ENCODE measurements at regions not wholly inside any gene's neighbourhood (a gene's known extent, or its start where the extent isn't known, plus 50 kb on each side); places are given as distances from the start of the nearest gene placed in this dataset.

DNA sequence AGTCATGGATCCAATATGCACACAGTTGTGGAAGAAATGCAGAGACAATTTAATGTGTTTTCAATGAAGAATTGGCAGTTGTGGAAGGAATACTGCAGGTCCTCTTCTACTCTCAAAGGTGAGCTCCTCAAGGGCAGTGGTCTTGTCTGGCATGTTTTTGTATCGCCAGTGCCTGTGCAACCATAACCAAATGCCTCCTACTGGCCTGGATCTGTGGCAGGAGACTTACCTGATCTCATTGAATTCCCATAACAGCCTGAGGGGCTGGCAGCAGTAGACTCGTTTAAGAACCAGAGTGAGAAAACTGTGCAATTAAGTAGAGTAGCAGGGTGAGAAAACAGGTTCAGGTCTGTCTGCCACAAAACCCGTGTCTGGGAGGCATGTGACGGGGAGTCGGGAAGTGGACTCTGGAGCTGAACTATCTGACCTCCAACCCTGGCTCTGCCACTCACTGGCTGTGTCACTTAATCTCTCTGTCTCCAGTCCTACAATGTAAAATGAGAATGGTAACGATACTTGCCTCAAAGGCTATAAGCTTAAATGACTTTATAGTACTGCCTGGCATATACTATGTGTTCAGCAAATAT is 268.2 kb upstream of the SSTR1 start:
- no peak overlapping the region for H3K4me3 ChIP-seq (ENCODE audit: low read depth, low read length)
- DNase-seq (ENCODE audit: low read depth) = no peak
- TF ChIP-seq, protein P1, sequence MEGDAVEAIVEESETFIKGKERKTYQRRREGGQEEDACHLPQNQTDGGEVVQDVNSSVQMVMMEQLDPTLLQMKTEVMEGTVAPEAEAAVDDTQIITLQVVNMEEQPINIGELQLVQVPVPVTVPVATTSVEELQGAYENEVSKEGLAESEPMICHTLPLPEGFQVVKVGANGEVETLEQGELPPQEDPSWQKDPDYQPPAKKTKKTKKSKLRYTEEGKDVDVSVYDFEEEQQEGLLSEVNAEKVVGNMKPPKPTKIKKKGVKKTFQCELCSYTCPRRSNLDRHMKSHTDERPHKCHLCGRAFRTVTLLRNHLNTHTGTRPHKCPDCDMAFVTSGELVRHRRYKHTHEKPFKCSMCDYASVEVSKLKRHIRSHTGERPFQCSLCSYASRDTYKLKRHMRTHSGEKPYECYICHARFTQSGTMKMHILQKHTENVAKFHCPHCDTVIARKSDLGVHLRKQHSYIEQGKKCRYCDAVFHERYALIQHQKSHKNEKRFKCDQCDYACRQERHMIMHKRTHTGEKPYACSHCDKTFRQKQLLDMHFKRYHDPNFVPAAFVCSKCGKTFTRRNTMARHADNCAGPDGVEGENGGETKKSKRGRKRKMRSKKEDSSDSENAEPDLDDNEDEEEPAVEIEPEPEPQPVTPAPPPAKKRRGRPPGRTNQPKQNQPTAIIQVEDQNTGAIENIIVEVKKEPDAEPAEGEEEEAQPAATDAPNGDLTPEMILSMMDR (conservative IDR thresholded peaks at IDR 0.05; ENCODE audit: low read depth, low read length) = no peak

DNA sequence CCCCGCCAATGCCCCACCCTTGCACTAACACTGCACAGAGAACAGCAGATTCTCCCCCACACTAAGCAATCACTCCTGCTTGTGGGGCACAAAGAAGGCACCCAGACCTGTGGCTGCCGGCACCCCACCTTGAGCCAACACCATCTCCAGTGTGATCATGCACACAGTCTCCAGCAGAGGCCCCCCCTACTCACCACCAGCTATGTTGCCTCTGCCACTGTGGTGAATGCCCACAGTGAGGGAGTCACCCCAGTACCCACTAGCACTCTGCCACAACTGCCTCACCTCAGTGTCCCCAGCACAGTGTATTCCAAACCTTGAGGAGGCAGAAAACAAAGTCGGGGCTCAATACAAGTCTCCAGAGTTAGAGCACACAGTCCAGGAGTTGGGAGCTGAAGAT is 261.7 kb upstream of the SSTR1 start:
- DNase-seq (ENCODE audit: low read depth) = no peak
- TF ChIP-seq, protein P1 (conservative IDR thresholded peaks at IDR 0.05; ENCODE audit: low read depth, low read length) = no peak
- H3K4me3 ChIP-seq (ENCODE audit: low read depth, low read length) = no peak overlapping the region

DNA sequence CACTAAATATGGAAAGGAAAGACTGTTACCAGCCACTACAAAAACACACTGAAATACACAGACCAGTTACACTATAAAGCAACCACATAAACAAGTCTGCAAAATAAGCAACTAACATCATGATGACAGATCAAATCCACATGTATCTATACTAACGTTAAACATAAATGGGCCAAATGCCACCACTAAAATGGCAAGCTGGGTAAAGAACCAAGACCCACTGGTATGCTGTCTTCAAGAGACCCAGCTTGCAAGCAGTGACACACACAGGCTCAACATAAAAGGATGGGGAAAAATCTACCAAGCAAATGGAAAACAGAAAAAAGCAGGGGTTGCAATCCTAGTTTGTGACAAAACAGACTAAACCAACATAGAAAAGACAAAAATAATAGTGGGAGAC is 260.9 kb upstream of the SSTR1 start:
- no peak overlapping the region for H3K4me3 ChIP-seq (ENCODE audit: low read depth, low read length)
- no peak for DNase-seq (ENCODE audit: low read depth)
- TF ChIP-seq, protein P1 (conservative IDR thresholded peaks at IDR 0.05; ENCODE audit: low read depth, low read length) = no peak

DNA sequence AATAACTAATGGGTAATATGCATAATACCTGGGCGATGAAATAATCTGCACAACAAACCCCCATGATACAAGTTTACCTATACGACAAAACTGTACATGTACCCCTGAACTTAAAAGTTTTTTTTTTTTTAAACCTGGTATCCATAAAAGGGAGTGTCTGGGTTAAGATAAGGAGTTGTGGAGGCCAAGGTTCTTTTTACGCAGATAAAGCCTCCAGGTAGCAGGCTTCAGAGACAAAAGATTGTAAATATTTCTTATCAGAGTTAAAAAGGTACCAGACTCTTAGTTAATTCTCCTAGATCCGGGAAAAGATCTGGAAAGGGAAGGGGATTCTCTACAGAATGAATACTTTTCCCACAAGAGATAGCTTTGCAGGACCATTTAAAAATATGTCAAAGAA is 259.4 kb upstream of the SSTR1 start:
- no peak for DNase-seq (ENCODE audit: low read depth)
- TF ChIP-seq, protein P1 (conservative IDR thresholded peaks at IDR 0.05; ENCODE audit: low read depth, low read length) = no peak
- H3K4me3 ChIP-seq (ENCODE audit: low read depth, low read length) = no peak overlapping the region

DNA sequence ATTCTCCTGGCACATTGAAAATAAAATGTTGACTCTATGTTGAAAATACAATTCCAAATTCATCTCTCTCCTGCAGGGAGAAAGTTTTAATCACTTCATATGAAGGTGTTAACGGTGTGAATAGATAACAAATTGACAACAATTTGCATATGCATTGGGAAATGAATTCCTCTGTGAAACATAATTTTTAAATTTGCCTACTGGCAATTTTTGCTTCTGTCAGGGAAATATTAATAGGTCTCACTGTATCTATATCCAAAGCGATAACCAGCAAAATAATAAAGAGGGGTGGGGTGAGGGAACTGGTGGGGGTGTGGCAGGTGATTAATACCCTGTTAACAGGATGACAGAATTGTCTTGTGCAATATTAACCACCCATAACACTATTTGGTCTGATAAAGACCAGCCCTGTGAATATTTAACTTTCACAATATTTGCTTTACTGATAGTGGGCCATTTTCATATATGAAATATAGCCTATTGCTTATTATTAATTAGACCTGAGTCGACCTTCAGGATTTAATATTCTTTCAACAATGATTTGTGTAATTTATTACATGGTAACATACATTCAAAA is 239.0 kb upstream of the SSTR1 start:
- H3K4me3 ChIP-seq (ENCODE audit: low read depth, low read length) = no peak overlapping the region
- TF ChIP-seq, protein P1 (conservative IDR thresholded peaks at IDR 0.05; ENCODE audit: low read depth, low read length) = no peak
- DNase-seq (ENCODE audit: low read depth) = no peak

DNA sequence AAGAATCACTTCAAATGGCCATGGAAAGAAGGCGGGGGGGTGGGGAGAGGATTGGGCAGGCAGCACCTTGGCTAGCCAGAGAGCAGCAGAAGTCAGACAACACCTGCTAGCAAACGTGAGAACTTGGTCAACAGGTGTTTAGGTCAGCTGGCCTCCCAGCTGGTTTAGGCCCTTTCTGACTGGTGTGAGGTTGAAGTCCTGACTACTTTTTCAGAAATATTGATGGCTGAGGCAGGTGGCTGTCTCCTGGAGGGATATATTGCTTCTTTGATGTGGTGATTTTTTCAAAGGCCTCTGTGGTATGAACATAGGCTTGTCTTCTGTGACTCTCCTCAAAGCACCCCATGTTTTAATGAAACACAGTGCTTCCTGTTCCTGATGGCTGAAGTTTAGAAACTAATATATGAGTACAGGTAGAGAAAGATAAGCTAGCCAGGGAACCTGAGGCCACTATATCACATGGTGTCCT is 238.2 kb upstream of the SSTR1 start:
- TF ChIP-seq, protein P1 (conservative IDR thresholded peaks at IDR 0.05; ENCODE audit: low read depth, low read length) = no peak
- no peak for DNase-seq (ENCODE audit: low read depth)

DNA sequence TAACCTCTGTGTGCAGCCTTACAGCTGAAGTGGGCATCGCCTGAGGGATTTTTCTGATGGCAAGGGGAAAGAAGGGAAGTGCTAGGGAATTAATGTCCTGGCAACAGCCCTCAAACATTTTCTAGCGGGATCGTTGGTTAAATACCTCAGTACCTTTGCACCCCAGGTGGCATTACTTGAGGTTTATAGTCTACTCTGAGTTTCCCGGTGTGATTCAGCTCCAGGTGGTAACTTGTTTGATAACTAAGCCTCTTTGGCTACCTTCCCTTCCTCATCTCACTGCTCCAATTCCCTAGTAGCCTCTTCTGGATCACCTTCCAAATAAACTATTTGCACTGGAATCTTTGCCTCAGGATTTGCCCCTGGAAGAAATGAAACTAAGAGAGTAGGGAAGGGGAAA is 237.0 kb upstream of the SSTR1 start:
- TF ChIP-seq, protein P1 (conservative IDR thresholded peaks at IDR 0.05; ENCODE audit: low read depth, low read length) = no peak
- no peak overlapping the region for H3K4me3 ChIP-seq (ENCODE audit: low read depth, low read length)
- DNase-seq (ENCODE audit: low read depth) = no peak

More for the DNA sequence above, 238.2 kb upstream of the SSTR1 start:
- no peak overlapping the region for H3K4me3 ChIP-seq (ENCODE audit: low read depth, low read length)
